Adrenal gland (tissue), 5 donors: ENCODE measurements at regions not wholly inside any gene's neighbourhood (a gene's known extent, or its start where the extent isn't known, plus 50 kb on each side); places are given as distances from the start of the nearest gene placed in this dataset.

Experiments
- POLR2A ChIP-seq, 2 donors: fragments of 450-650 bp; IDR thresholded peaks; one replicate each; pipeline ENCODE4 v1.6.1; 2017; ENCODE audit warnings: antibody characterized with exemption in 2 of 2, mild to moderate bottlenecking in 2 of 2, moderate library complexity in 1 of 2
- TF ChIP-seq, protein P1 (sequence below), 6 experiments: fragments of 450-650 bp in 4 of 6; fragments of 200-600 bp in 2 of 6; sonication (generic) in 1 of 6; IDR thresholded peaks; 1 replicate in 5 of 6; 2 replicates in 1 of 6; pipeline versions ENCODE4 v1.5.1 to v1.8.0; 2016 to 2021; ENCODE audit warnings: antibody characterized with exemption in 6 of 6, mild to moderate bottlenecking in 2 of 6, moderate library complexity in 1 of 6
- donor health status: DM: no; HTN: no; CAD: no.

DNA sequence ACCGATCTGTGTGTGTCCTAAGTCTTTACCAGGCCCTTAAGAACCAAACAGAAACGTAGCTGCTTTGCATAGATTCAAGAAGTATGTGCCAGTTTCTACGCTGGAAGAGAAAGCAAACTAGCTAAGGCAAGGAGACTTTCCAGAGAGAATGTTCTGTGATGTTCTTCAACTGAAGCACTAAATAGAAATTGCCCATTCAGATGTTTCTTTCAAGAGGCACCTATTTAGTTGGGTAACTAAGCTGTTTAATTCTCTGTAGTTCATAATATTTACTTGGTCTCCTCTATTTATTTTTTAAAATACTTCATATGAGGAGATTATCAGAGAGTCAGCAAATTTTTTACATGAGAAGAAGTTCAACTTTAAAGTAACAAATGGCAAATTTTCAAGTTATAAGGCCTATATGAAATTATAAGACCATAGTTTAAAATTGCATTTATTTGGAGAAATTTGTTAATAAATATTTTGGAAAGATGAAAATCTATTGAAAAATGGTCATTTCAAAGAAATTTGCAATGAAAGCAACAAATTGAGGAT, 279.0 kb downstream of the NEBL start:
- TF ChIP-seq, protein P1, sequence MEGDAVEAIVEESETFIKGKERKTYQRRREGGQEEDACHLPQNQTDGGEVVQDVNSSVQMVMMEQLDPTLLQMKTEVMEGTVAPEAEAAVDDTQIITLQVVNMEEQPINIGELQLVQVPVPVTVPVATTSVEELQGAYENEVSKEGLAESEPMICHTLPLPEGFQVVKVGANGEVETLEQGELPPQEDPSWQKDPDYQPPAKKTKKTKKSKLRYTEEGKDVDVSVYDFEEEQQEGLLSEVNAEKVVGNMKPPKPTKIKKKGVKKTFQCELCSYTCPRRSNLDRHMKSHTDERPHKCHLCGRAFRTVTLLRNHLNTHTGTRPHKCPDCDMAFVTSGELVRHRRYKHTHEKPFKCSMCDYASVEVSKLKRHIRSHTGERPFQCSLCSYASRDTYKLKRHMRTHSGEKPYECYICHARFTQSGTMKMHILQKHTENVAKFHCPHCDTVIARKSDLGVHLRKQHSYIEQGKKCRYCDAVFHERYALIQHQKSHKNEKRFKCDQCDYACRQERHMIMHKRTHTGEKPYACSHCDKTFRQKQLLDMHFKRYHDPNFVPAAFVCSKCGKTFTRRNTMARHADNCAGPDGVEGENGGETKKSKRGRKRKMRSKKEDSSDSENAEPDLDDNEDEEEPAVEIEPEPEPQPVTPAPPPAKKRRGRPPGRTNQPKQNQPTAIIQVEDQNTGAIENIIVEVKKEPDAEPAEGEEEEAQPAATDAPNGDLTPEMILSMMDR (IDR thresholded peaks at IDR 0.05): no peak
- TF ChIP-seq POLR2A (IDR thresholded peaks at IDR 0.05): no peak
